ENCODE measurements at regions not wholly inside any gene's neighbourhood (a gene's known extent, or its start where the extent isn't known, plus 50 kb on each side); places are given as distances from the start of the nearest gene placed in this dataset.

GRCh38 chr12:63400718-63401117 is 249.7 kb upstream of the AVPR1A start:
- TF ChIP-seq TAF1 (IDR thresholded peaks at IDR 0.05; ENCODE audit: low read depth) (no peak), EP300 (IDR thresholded peaks at IDR 0.05; ENCODE audit: borderline replicate concordance) (peak; percentile 35; the same call in 1 of the 2 replicates), RAD21 (IDR thresholded peaks at IDR 0.05; ENCODE audit: low read depth) (no peak), CREB1 (IDR thresholded peaks at IDR 0.05; ENCODE audit: low read depth) (no peak), NFIC (IDR thresholded peaks at IDR 0.05) (peak; percentile 87), MAX (IDR thresholded peaks at IDR 0.05) (no peak), FOXM1 (IDR thresholded peaks at IDR 0.05; ENCODE audit: borderline replicate concordance, low read depth) (no peak), TCF12 (IDR thresholded peaks at IDR 0.05; ENCODE audit: low read depth) (peak; percentile 61; the same call in 1 of the 2 replicates), YY1 (IDR thresholded peaks at IDR 0.05; ENCODE audit: low read depth) (no peak), REST (IDR thresholded peaks at IDR 0.05; ENCODE audit: low read depth) (no peak), CEBPB (IDR thresholded peaks at IDR 0.05) (no peak)

GRCh38 chr12:63400318-63400717 is 249.3 kb upstream of the AVPR1A start:
- TF ChIP-seq FOXM1 (IDR thresholded peaks at IDR 0.05; ENCODE audit: borderline replicate concordance, low read depth) (no peak), NFIC (IDR thresholded peaks at IDR 0.05) (no peak), EGR1 (IDR thresholded peaks at IDR 0.05) (no peak), CEBPB (IDR thresholded peaks at IDR 0.05) (no peak)

- TF ChIP-seq ZBTB7A (IDR thresholded peaks at IDR 0.05; ENCODE audit: low read depth) (no peak), MAX (IDR thresholded peaks at IDR 0.05) (no peak), EGR1 (IDR thresholded peaks at IDR 0.05) (no peak), FOXM1 (IDR thresholded peaks at IDR 0.05; ENCODE audit: borderline replicate concordance, low read depth) (no peak), NFIC (IDR thresholded peaks at IDR 0.05) (no peak), TEAD4 (IDR thresholded peaks at IDR 0.05) (no peak), RAD21 (IDR thresholded peaks at IDR 0.05; ENCODE audit: low read depth) (no peak), CEBPB (IDR thresholded peaks at IDR 0.05) (no peak), EP300 (IDR thresholded peaks at IDR 0.05; ENCODE audit: borderline replicate concordance) (no peak), TCF12 (IDR thresholded peaks at IDR 0.05; ENCODE audit: low read depth) (no peak), TAF1 (IDR thresholded peaks at IDR 0.05; ENCODE audit: low read depth) (no peak), USF1 (IDR thresholded peaks at IDR 0.05) (no peak), YY1 (IDR thresholded peaks at IDR 0.05; ENCODE audit: low read depth) (no peak), CREB1 (IDR thresholded peaks at IDR 0.05; ENCODE audit: low read depth) (no peak), REST (IDR thresholded peaks at IDR 0.05; ENCODE audit: low read depth) (no peak)
Observed at GRCh38 chr12:63397807-63398206, 246.8 kb upstream of the AVPR1A start.

- TF ChIP-seq TAF1 (IDR thresholded peaks at IDR 0.05; ENCODE audit: low read depth) (no peak), USF1 (IDR thresholded peaks at IDR 0.05) (no peak), EGR1 (IDR thresholded peaks at IDR 0.05) (no peak), MAX (IDR thresholded peaks at IDR 0.05) (no peak), CEBPB (IDR thresholded peaks at IDR 0.05) (no peak), NFIC (IDR thresholded peaks at IDR 0.05) (no peak), ZBTB7A (IDR thresholded peaks at IDR 0.05; ENCODE audit: low read depth) (no peak), TCF12 (IDR thresholded peaks at IDR 0.05; ENCODE audit: low read depth) (no peak), CREB1 (IDR thresholded peaks at IDR 0.05; ENCODE audit: low read depth) (no peak), FOXM1 (IDR thresholded peaks at IDR 0.05; ENCODE audit: borderline replicate concordance, low read depth) (no peak), EP300 (IDR thresholded peaks at IDR 0.05; ENCODE audit: borderline replicate concordance) (no peak), YY1 (IDR thresholded peaks at IDR 0.05; ENCODE audit: low read depth) (no peak), RAD21 (IDR thresholded peaks at IDR 0.05; ENCODE audit: low read depth) (no peak), TEAD4 (IDR thresholded peaks at IDR 0.05) (no peak)
Observed at GRCh38 chr12:63396135-63396534, 245.1 kb upstream of the AVPR1A start.

GRCh38 chr12:63394983-63395382 is 244.0 kb upstream of the AVPR1A start:
- TF ChIP-seq MAX (IDR thresholded peaks at IDR 0.05) (no peak), RAD21 (IDR thresholded peaks at IDR 0.05; ENCODE audit: low read depth) (no peak), FOXM1 (IDR thresholded peaks at IDR 0.05; ENCODE audit: borderline replicate concordance, low read depth) (no peak), USF1 (IDR thresholded peaks at IDR 0.05) (no peak), EP300 (IDR thresholded peaks at IDR 0.05; ENCODE audit: borderline replicate concordance) (no peak), CEBPB (IDR thresholded peaks at IDR 0.05) (no peak)
